ENCODE measurements at regions not wholly inside any gene's neighbourhood (a gene's known extent, or its start where the extent isn't known, plus 50 kb on each side); places are given as distances from the start of the nearest gene placed in this dataset.

DNA sequence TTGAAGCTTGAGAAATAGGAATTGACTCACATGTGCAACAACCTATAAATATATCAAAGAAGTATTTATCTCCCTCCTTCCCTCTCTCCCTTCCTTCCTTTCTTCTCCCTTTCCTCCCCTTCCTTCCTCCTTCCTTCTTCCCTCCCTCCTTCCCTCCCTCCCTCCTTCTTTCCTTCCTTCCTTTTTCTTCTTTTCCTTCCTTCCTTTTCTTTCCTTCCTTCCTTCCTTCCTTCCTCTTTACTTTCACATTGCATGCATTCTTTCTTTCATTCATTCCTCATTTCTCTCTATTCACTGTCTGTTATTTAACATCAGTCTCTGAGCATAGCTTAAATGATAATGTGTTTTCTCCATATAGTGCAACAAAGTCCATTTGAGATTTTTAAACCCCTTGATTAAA is 214.2 kb downstream of the CHRM3 start:
- ATAC-seq (ENCODE audit: insufficient read depth, low FRiP score), result no peak
- TF ChIP-seq, protein P1, sequence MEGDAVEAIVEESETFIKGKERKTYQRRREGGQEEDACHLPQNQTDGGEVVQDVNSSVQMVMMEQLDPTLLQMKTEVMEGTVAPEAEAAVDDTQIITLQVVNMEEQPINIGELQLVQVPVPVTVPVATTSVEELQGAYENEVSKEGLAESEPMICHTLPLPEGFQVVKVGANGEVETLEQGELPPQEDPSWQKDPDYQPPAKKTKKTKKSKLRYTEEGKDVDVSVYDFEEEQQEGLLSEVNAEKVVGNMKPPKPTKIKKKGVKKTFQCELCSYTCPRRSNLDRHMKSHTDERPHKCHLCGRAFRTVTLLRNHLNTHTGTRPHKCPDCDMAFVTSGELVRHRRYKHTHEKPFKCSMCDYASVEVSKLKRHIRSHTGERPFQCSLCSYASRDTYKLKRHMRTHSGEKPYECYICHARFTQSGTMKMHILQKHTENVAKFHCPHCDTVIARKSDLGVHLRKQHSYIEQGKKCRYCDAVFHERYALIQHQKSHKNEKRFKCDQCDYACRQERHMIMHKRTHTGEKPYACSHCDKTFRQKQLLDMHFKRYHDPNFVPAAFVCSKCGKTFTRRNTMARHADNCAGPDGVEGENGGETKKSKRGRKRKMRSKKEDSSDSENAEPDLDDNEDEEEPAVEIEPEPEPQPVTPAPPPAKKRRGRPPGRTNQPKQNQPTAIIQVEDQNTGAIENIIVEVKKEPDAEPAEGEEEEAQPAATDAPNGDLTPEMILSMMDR (IDR thresholded peaks at IDR 0.05; ENCODE audit: control extremely low read depth, extremely low read depth), result no peak
- H3K36me3 ChIP-seq (ENCODE audit: control insufficient read depth in 4 of 4, insufficient read depth in 4 of 4, low read length in 4 of 4), result no peaks in the 10 kb centered on the region
- DNase-seq, result no peak
- no peaks in the 10 kb centered on the region for H3K4me1 ChIP-seq (ENCODE audit: control insufficient read depth in 5 of 5, insufficient read depth in 5 of 5, low read length in 5 of 5)
- H3K9me3 ChIP-seq (ENCODE audit: control insufficient read depth in 4 of 4, insufficient read depth in 3 of 4, low read length in 3 of 4), result no peaks in the 10 kb centered on the region
- no peak overlapping the region for H3K9ac ChIP-seq (ENCODE audit: insufficient read depth in 1 of 2, low read length in 2 of 2)
- no peak overlapping the region for H3K27ac ChIP-seq (ENCODE audit: low read depth in 1 of 2, low read length in 1 of 2)
- H3K27me3 ChIP-seq (ENCODE audit: control insufficient read depth in 3 of 3, insufficient read depth in 3 of 3, low read length in 2 of 3), result peaks cover 0 to 4% (median 0%) of the 10 kb centered on the region in 3 donors
- no peak overlapping the region for H3K4me3 ChIP-seq

- Histone ChIP-seq H3K9ac (ENCODE audit: insufficient read depth in 1 of 2, low read length in 2 of 2) (no peak overlapping the region), H3K4me3 (no peak overlapping the region), H3K27me3 (ENCODE audit: control insufficient read depth in 3 of 3, insufficient read depth in 3 of 3, low read length in 2 of 3) (peaks cover 0 to 4% (median 0%) of the 10 kb centered on the region in 3 donors), H3K36me3 (ENCODE audit: control insufficient read depth in 4 of 4, insufficient read depth in 4 of 4, low read length in 4 of 4) (no peaks in the 10 kb centered on the region), H3K27ac (ENCODE audit: low read depth in 1 of 2, low read length in 1 of 2) (no peak overlapping the region), H3K4me1 (ENCODE audit: control insufficient read depth in 5 of 5, insufficient read depth in 5 of 5, low read length in 5 of 5) (no peaks in the 10 kb centered on the region), H3K9me3 (ENCODE audit: control insufficient read depth in 4 of 4, insufficient read depth in 3 of 4, low read length in 3 of 4) (no peaks in the 10 kb centered on the region)
- no peak for DNase-seq
- TF ChIP-seq, protein P1 (IDR thresholded peaks at IDR 0.05; ENCODE audit: control extremely low read depth, extremely low read depth), result no peak
- ATAC-seq (ENCODE audit: insufficient read depth, low FRiP score), result no peak
Observed at GRCh38 chr1:239601108-239601507, 214.7 kb downstream of the CHRM3 start.

DNA sequence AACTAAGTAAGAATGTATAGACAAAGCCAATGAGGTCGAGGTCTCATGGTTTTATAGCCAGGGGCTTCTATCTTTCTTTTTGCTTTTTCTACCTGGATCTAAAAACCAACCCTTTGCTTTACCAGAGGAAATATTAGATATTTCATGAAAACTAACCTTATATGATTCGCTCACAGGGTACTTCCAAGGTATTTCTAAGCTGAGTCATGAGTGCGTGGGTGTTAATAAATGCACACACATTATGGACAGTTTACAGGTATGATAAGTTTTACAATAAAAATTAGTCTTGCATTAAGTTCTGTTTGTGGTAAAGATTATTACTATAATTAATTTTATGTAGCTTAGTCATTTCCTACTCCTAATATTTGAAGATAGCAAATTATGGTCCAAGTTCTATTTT is 217.2 kb downstream of the CHRM3 start:
- peaks cover 0 to 4% (median 0%) of the 10 kb centered on the region in 3 donors for H3K27me3 ChIP-seq (ENCODE audit: control insufficient read depth in 3 of 3, insufficient read depth in 3 of 3, low read length in 2 of 3)
- no peaks in the 10 kb centered on the region for H3K36me3 ChIP-seq (ENCODE audit: control insufficient read depth in 4 of 4, insufficient read depth in 4 of 4, low read length in 4 of 4)
- ATAC-seq (ENCODE audit: insufficient read depth, low FRiP score), result no peak
- no peaks in the 10 kb centered on the region for H3K4me1 ChIP-seq (ENCODE audit: control insufficient read depth in 5 of 5, insufficient read depth in 5 of 5, low read length in 5 of 5)
- H3K27ac ChIP-seq (ENCODE audit: low read depth in 1 of 2, low read length in 1 of 2), result no peak overlapping the region
- no peak for DNase-seq
- WGBS, 2 donors, result 93 to 95% methylated on average over 3 of the region's 3 CpGs
- H3K9me3 ChIP-seq (ENCODE audit: control insufficient read depth in 4 of 4, insufficient read depth in 3 of 4, low read length in 3 of 4), result no peaks in the 10 kb centered on the region
- no peak overlapping the region for H3K4me3 ChIP-seq
- no peak overlapping the region for H3K9ac ChIP-seq (ENCODE audit: insufficient read depth in 1 of 2, low read length in 2 of 2)
- TF ChIP-seq, protein P1 (IDR thresholded peaks at IDR 0.05; ENCODE audit: control extremely low read depth, extremely low read depth), result no peak

GRCh38 chr1:239606850-239607400 is 220.6 kb downstream of the CHRM3 start:
- H3K27me3 ChIP-seq (ENCODE audit: control insufficient read depth in 3 of 3, insufficient read depth in 3 of 3, low read length in 2 of 3), result peaks cover 0 to 4% (median 0%) of the 10 kb centered on the region in 3 donors
- 78 to 87% methylated on average over 2 of the region's 2 CpGs for WGBS, 2 donors
- DNase-seq, result no peak
- no peak for ATAC-seq (ENCODE audit: insufficient read depth, low FRiP score)
- H3K4me3 ChIP-seq, result no peak overlapping the region
- H3K4me1 ChIP-seq (ENCODE audit: control insufficient read depth in 5 of 5, insufficient read depth in 5 of 5, low read length in 5 of 5), result no peaks in the 10 kb centered on the region
- no peak overlapping the region for H3K9ac ChIP-seq (ENCODE audit: insufficient read depth in 1 of 2, low read length in 2 of 2)
- no peak overlapping the region for H3K27ac ChIP-seq (ENCODE audit: low read depth in 1 of 2, low read length in 1 of 2)
- TF ChIP-seq, protein P1 (IDR thresholded peaks at IDR 0.05; ENCODE audit: control extremely low read depth, extremely low read depth), result no peak
- H3K36me3 ChIP-seq (ENCODE audit: control insufficient read depth in 4 of 4, insufficient read depth in 4 of 4, low read length in 4 of 4), result no peaks in the 10 kb centered on the region
- H3K9me3 ChIP-seq (ENCODE audit: control insufficient read depth in 4 of 4, insufficient read depth in 3 of 4, low read length in 3 of 4), result no peaks in the 10 kb centered on the region

All from lung (tissue), 11 donors.